ENCODE measurements at regions not wholly inside any gene's neighbourhood (a gene's known extent, or its start where the extent isn't known, plus 50 kb on each side); places are given as distances from the start of the nearest gene placed in this dataset.

GRCh38 chr16:80440667-80441066 lies 100.1 kb upstream of the DYNLRB2 start:
- ATAC-seq (ENCODE audit: low read depth) (no peak), DNase-seq (no peak)
- TF ChIP-seq CTCF (IDR thresholded peaks at IDR 0.05) (no peak), EZH2 (IDR thresholded peaks at IDR 0.05; ENCODE audit: borderline replicate concordance, insufficient read depth, low read depth, low read length, poor library complexity, severe bottlenecking) (no peak)
- no peaks in the 10 kb centered on the region for H3K9me3 ChIP-seq (ENCODE audit: control extremely low read depth in 1 of 3, control insufficient read depth in 2 of 3, insufficient read depth in 1 of 3, low read length in 2 of 3)
- Mint-ChIP-seq H3K27me3 (peaks cover 3% of the 10 kb centered on the region), H3K4me3 (no peak overlapping the region), H3K4me1 (peaks cover 5% of the 10 kb centered on the region), H3K27ac (no peak overlapping the region), H3K9me3 (ENCODE audit: insufficient read depth) (no peaks in the 10 kb centered on the region)
- no peaks in the 10 kb centered on the region for H3K4me1 ChIP-seq (ENCODE audit: control insufficient read depth in 2 of 2, insufficient read depth in 2 of 2, low read length in 2 of 2)
- no peaks in the 10 kb centered on the region for H4K20me1 ChIP-seq (ENCODE audit: control insufficient read depth, insufficient read depth, low read length, poor library complexity, severe bottlenecking)
- no peak overlapping the region for H2AFZ ChIP-seq (ENCODE audit: insufficient read depth, low read depth, low read length, poor library complexity, severe bottlenecking)
- ChIA-PET CTCF (no interaction called here), POLR2A (no interaction called here)
- no peak overlapping the region for H3K27ac ChIP-seq (ENCODE audit: low read length in 2 of 2)
- WGBS (ENCODE audit: insufficient coverage), result no CpG with 5 or more reads among the region's 2 CpGs
- H3K79me2 ChIP-seq (ENCODE audit: control insufficient read depth, insufficient read depth, low read length), result no peaks in the 10 kb centered on the region
- H3K9ac ChIP-seq (ENCODE audit: low read length), result no peak overlapping the region
- H3K4me3 ChIP-seq (ENCODE audit: control extremely low read depth in 1 of 5, extremely low read depth in 1 of 5, insufficient read depth in 1 of 5, low read depth in 2 of 5, low read length in 4 of 5), result no peak overlapping the region
- no peak overlapping the region for H3K4me2 ChIP-seq (replicated peaks; ENCODE audit: low read depth, low read length, poor library complexity, severe bottlenecking)
- intact Hi-C loops (cut with micrococcal nuclease), result no loop called here
- no peaks in the 10 kb centered on the region for H3K36me3 ChIP-seq (replicated peaks in 1 of 2; ENCODE audit: control extremely low read depth in 1 of 2, control insufficient read depth in 1 of 2, extremely low read depth in 1 of 2, insufficient read depth in 2 of 2, low read length in 1 of 2)
- no peaks in the 10 kb centered on the region for H3K27me3 ChIP-seq (replicated peaks in 1 of 4; ENCODE audit: control extremely low read depth in 1 of 4, control insufficient read depth in 3 of 4, insufficient read depth in 4 of 4, low read length in 3 of 4)

DNA sequence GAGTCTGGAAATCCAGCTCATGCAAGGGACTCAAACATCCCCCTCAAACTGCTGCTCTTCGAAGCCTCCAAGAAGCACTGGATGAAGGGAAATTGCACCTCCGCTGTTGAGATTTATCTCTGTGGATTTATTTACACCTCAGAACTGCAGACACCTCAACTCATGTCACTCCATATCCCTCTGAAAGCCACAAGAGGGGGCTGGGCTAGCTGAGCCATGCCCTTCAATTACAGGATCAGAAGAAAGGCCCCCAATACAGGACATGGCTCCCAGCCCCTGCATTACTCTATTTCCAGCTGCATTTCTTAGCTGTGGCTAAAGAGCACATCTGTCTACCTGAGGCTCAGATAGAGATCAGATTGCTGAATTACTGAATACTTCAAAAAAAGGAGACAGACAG lies 103.1 kb upstream of the DYNLRB2 start:
- Mint-ChIP-seq H3K9me3 (ENCODE audit: insufficient read depth) (no peaks in the 10 kb centered on the region), H3K27me3 (peaks cover 17% of the 10 kb centered on the region), H3K27ac (no peak overlapping the region), H3K4me3 (no peak overlapping the region), H3K4me1 (peaks cover 5% of the 10 kb centered on the region)
- POLR2A ChIA-PET, result no interaction called here
- Histone ChIP-seq H2AFZ (ENCODE audit: insufficient read depth, low read depth, low read length, poor library complexity, severe bottlenecking) (no peak overlapping the region), H3K27me3 (replicated peaks in 1 of 4; ENCODE audit: control extremely low read depth in 1 of 4, control insufficient read depth in 3 of 4, insufficient read depth in 4 of 4, low read length in 3 of 4) (peaks cover 0 to 2% (median 0%) of the 10 kb centered on the region in 4 experiments), H3K4me2 (replicated peaks; ENCODE audit: low read depth, low read length, poor library complexity, severe bottlenecking) (no peak overlapping the region), H3K4me3 (ENCODE audit: control extremely low read depth in 1 of 5, extremely low read depth in 1 of 5, insufficient read depth in 1 of 5, low read depth in 2 of 5, low read length in 4 of 5) (no peak overlapping the region), H3K9me3 (ENCODE audit: control extremely low read depth in 1 of 3, control insufficient read depth in 2 of 3, insufficient read depth in 1 of 3, low read length in 2 of 3) (no peaks in the 10 kb centered on the region), H3K36me3 (replicated peaks in 1 of 2; ENCODE audit: control extremely low read depth in 1 of 2, control insufficient read depth in 1 of 2, extremely low read depth in 1 of 2, insufficient read depth in 2 of 2, low read length in 1 of 2) (no peaks in the 10 kb centered on the region), H3K9ac (ENCODE audit: low read length) (no peak overlapping the region), H3K4me1 (ENCODE audit: control insufficient read depth in 2 of 2, insufficient read depth in 2 of 2, low read length in 2 of 2) (no peaks in the 10 kb centered on the region), H3K79me2 (ENCODE audit: control insufficient read depth, insufficient read depth, low read length) (no peaks in the 10 kb centered on the region), H3K27ac (ENCODE audit: low read length in 2 of 2) (no peak overlapping the region), H4K20me1 (ENCODE audit: control insufficient read depth, insufficient read depth, low read length, poor library complexity, severe bottlenecking) (no peaks in the 10 kb centered on the region)
- 85% methylated on average over 2 of the region's 2 CpGs for WGBS (ENCODE audit: insufficient coverage)
- CTCF ChIA-PET, result no interaction called here
- intact Hi-C loops (cut with micrococcal nuclease), result no loop called here
- no peak for ATAC-seq (ENCODE audit: low read depth)
- no peak for DNase-seq
- TF ChIP-seq EZH2 (IDR thresholded peaks at IDR 0.05; ENCODE audit: borderline replicate concordance, insufficient read depth, low read depth, low read length, poor library complexity, severe bottlenecking) (no peak), CTCF (IDR thresholded peaks at IDR 0.05) (no peak)
